Epidermal melanocyte (primary cell): ENCODE measurements at regions not wholly inside any gene's neighbourhood (a gene's known extent, or its start where the extent isn't known, plus 50 kb on each side); places are given as distances from the start of the nearest gene placed in this dataset.

ENCODE experiments used
- DNase-seq: peaks from one replicate; pipeline ENCODE4 v3.0.0; 2011; ENCODE audit warnings: low spot score; ENCODE audit not compliant: insufficient read length

- DNase-seq, result no peak
Measured at GRCh38 chrX:69278031-69278687, 112.9 kb upstream of the PJA1 start.

GRCh38 chrX:69277369-69277990 is 112.2 kb upstream of the PJA1 start:
- no peak for DNase-seq

- no peak for DNase-seq
Measured at GRCh38 chrX:69268611-69269010, 103.4 kb upstream of the PJA1 start.

- no peak for DNase-seq
Measured at GRCh38 chrX:69264158-69264581, 98.9 kb upstream of the PJA1 start.

GRCh38 chrX:69263251-69263820 is 98.1 kb upstream of the PJA1 start:
- no peak for DNase-seq

- DNase-seq, result no peak
Measured at GRCh38 chrX:69262036-69262936, 97.0 kb upstream of the PJA1 start.

- no peak for DNase-seq
Measured at GRCh38 chrX:69260169-69260568, 94.9 kb upstream of the PJA1 start.

- DNase-seq, result no peak
Measured at GRCh38 chrX:69258893-69259292, 93.6 kb upstream of the PJA1 start.

GRCh38 chrX:69257499-69258127 is 92.4 kb upstream of the PJA1 start:
- DNase-seq, result no peak

GRCh38 chrX:69256291-69256565 is 91.0 kb upstream of the PJA1 start:
- DNase-seq, result no peak

GRCh38 chrX:69255441-69256290 is 90.4 kb upstream of the PJA1 start:
- DNase-seq, result no peak

- no peak for DNase-seq
Measured at GRCh38 chrX:69253821-69254220, 88.6 kb upstream of the PJA1 start.

GRCh38 chrX:69243276-69243675 is 78.0 kb upstream of the PJA1 start:
- DNase-seq, result no peak

- no peak for DNase-seq
Measured at GRCh38 chrX:69238887-69239231, 73.6 kb upstream of the PJA1 start.

GRCh38 chrX:69238114-69238886 is 73.0 kb upstream of the PJA1 start:
- DNase-seq, result no peak

GRCh38 chrX:69237236-69237635 is 72.0 kb upstream of the PJA1 start:
- no peak for DNase-seq

- DNase-seq, result no peak
Measured at GRCh38 chrX:69236641-69237040, 71.4 kb upstream of the PJA1 start.

GRCh38 chrX:69234624-69235023 is 69.4 kb upstream of the PJA1 start:
- no peak for DNase-seq

GRCh38 chrX:69232945-69233344 is 67.7 kb upstream of the PJA1 start:
- DNase-seq, result no peak

GRCh38 chrX:69231903-69232302 is 66.7 kb upstream of the PJA1 start:
- no peak for DNase-seq
